ENCODE measurements at regions not wholly inside any gene's neighbourhood (a gene's known extent, or its start where the extent isn't known, plus 50 kb on each side); places are given as distances from the start of the nearest gene placed in this dataset.

- Histone ChIP-seq H3F3A (ENCODE audit: low read depth) (no peaks in the 10 kb centered on the region), H3K4me3 (ENCODE audit: low read length, poor library complexity, severe bottlenecking) (no peak overlapping the region)
Observed at GRCh38 chr11:127440616-127441015, 440.0 kb upstream of the KIRREL3 start.

DNA sequence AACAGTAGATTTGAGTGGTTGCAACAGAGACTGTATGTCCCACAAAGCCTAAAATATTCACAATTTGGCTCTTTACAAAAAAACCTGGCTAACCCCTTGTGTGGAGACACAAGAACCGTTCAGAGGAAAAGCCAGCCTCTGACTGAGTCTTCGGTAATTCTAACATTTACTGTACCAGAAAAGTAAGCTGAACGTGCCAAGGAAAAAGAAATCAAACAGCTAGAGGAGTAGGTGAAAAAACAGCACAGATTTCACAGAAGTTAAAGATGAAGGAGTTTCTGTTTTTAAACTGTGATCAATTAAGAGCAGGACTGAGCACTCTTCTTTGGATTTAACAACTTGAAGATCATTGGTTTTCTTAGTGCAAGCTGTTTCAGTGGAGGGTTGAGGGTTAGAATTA, 424.7 kb upstream of the KIRREL3 start:
- no peak overlapping the region for H3K4me3 ChIP-seq (ENCODE audit: low read length, poor library complexity, severe bottlenecking)
- H3K9ac ChIP-seq (ENCODE audit: low read depth, low read length, poor library complexity, severe bottlenecking) = no peak overlapping the region
- H3F3A ChIP-seq (ENCODE audit: low read depth) = no peaks in the 10 kb centered on the region
- no peaks in the 10 kb centered on the region for H3K36me3 ChIP-seq (ENCODE audit: insufficient read depth, low read length)
- no peaks in the 10 kb centered on the region for H3K27me3 ChIP-seq (ENCODE audit: insufficient read depth, low read length, poor library complexity, severe bottlenecking)
- no peaks in the 10 kb centered on the region for H4K20me1 ChIP-seq (ENCODE audit: insufficient read depth, low read length, poor library complexity, severe bottlenecking)
- no peak overlapping the region for H3K4me2 ChIP-seq (ENCODE audit: low read depth, low read length, poor library complexity, severe bottlenecking)
- TF ChIP-seq EZH2phosphoT487 (IDR thresholded peaks at IDR 0.05; ENCODE audit: borderline replicate concordance) = no peak
- TF ChIP-seq, protein P1, sequence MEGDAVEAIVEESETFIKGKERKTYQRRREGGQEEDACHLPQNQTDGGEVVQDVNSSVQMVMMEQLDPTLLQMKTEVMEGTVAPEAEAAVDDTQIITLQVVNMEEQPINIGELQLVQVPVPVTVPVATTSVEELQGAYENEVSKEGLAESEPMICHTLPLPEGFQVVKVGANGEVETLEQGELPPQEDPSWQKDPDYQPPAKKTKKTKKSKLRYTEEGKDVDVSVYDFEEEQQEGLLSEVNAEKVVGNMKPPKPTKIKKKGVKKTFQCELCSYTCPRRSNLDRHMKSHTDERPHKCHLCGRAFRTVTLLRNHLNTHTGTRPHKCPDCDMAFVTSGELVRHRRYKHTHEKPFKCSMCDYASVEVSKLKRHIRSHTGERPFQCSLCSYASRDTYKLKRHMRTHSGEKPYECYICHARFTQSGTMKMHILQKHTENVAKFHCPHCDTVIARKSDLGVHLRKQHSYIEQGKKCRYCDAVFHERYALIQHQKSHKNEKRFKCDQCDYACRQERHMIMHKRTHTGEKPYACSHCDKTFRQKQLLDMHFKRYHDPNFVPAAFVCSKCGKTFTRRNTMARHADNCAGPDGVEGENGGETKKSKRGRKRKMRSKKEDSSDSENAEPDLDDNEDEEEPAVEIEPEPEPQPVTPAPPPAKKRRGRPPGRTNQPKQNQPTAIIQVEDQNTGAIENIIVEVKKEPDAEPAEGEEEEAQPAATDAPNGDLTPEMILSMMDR (conservative IDR thresholded peaks at IDR 0.05; ENCODE audit: low read length) = no peak
- no peak overlapping the region for H2AFZ ChIP-seq (ENCODE audit: low read length)
- H3K4me1 ChIP-seq (ENCODE audit: insufficient read depth, low read length, poor library complexity, severe bottlenecking) = no peaks in the 10 kb centered on the region
- H3K79me2 ChIP-seq (ENCODE audit: insufficient read depth, low read length) = no peaks in the 10 kb centered on the region
- no peaks in the 10 kb centered on the region for H3K9me3 ChIP-seq (ENCODE audit: insufficient read depth, low read depth, low read length)
- H3K9me2 ChIP-seq (replicated peaks; ENCODE audit: low read depth, low read length) = no peaks in the 10 kb centered on the region

More at GRCh38 chr11:127440616-127441015, 440.0 kb upstream of the KIRREL3 start:
- Histone ChIP-seq H4K20me1 (ENCODE audit: insufficient read depth, low read length, poor library complexity, severe bottlenecking) (no peaks in the 10 kb centered on the region), H3K36me3 (ENCODE audit: insufficient read depth, low read length) (no peaks in the 10 kb centered on the region), H3K9me2 (replicated peaks; ENCODE audit: low read depth, low read length) (no peaks in the 10 kb centered on the region), H2AFZ (ENCODE audit: low read length) (no peak overlapping the region), H3K4me1 (ENCODE audit: insufficient read depth, low read length, poor library complexity, severe bottlenecking) (no peaks in the 10 kb centered on the region), H3K9me3 (ENCODE audit: insufficient read depth, low read depth, low read length) (no peaks in the 10 kb centered on the region), H3K4me2 (ENCODE audit: low read depth, low read length, poor library complexity, severe bottlenecking) (no peak overlapping the region), H3K79me2 (ENCODE audit: insufficient read depth, low read length) (no peaks in the 10 kb centered on the region), H3K9ac (ENCODE audit: low read depth, low read length, poor library complexity, severe bottlenecking) (no peak overlapping the region), H3K27me3 (ENCODE audit: insufficient read depth, low read length, poor library complexity, severe bottlenecking) (no peaks in the 10 kb centered on the region)
- no peak for TF ChIP-seq EZH2phosphoT487 (IDR thresholded peaks at IDR 0.05; ENCODE audit: borderline replicate concordance)
- TF ChIP-seq, protein P1 (conservative IDR thresholded peaks at IDR 0.05; ENCODE audit: low read length) = no peak

DNA sequence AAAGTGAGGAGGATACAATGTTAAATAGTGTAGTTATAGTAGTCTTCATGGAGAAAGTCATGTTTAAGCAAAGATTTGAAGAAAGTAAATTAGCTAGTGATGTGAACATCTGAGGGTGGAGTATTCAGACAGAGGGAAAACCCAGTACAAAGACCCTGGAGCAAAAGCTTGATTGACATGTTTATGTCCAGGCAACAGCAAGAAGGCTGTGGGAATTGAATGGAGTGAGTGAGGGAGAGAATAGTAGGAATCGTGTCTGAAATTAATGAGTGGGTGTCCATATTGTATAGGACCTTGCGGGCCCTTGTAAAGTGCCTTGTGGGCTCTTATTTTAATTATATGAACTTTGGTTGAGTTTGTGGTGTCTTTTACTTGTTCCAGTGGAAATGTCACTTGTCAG, 424.1 kb upstream of the KIRREL3 start:
- Histone ChIP-seq H2AFZ (ENCODE audit: low read length) (no peak overlapping the region), H3K4me1 (ENCODE audit: insufficient read depth, low read length, poor library complexity, severe bottlenecking) (no peaks in the 10 kb centered on the region), H3K27me3 (ENCODE audit: insufficient read depth, low read length, poor library complexity, severe bottlenecking) (no peaks in the 10 kb centered on the region), H3F3A (ENCODE audit: low read depth) (no peaks in the 10 kb centered on the region), H3K4me2 (ENCODE audit: low read depth, low read length, poor library complexity, severe bottlenecking) (no peak overlapping the region), H4K20me1 (ENCODE audit: insufficient read depth, low read length, poor library complexity, severe bottlenecking) (no peaks in the 10 kb centered on the region), H3K4me3 (ENCODE audit: low read length, poor library complexity, severe bottlenecking) (no peak overlapping the region), H3K9me2 (replicated peaks; ENCODE audit: low read depth, low read length) (no peaks in the 10 kb centered on the region), H3K36me3 (ENCODE audit: insufficient read depth, low read length) (no peaks in the 10 kb centered on the region), H3K79me2 (ENCODE audit: insufficient read depth, low read length) (no peaks in the 10 kb centered on the region), H3K9ac (ENCODE audit: low read depth, low read length, poor library complexity, severe bottlenecking) (no peak overlapping the region), H3K9me3 (ENCODE audit: insufficient read depth, low read depth, low read length) (no peaks in the 10 kb centered on the region)
- TF ChIP-seq, protein P1 (conservative IDR thresholded peaks at IDR 0.05; ENCODE audit: low read length) = no peak
- TF ChIP-seq EZH2phosphoT487 (IDR thresholded peaks at IDR 0.05; ENCODE audit: borderline replicate concordance) = no peak
